ENCODE measurements at regions not wholly inside any gene's neighbourhood (a gene's known extent, or its start where the extent isn't known, plus 50 kb on each side); places are given as distances from the start of the nearest gene placed in this dataset.

DNA sequence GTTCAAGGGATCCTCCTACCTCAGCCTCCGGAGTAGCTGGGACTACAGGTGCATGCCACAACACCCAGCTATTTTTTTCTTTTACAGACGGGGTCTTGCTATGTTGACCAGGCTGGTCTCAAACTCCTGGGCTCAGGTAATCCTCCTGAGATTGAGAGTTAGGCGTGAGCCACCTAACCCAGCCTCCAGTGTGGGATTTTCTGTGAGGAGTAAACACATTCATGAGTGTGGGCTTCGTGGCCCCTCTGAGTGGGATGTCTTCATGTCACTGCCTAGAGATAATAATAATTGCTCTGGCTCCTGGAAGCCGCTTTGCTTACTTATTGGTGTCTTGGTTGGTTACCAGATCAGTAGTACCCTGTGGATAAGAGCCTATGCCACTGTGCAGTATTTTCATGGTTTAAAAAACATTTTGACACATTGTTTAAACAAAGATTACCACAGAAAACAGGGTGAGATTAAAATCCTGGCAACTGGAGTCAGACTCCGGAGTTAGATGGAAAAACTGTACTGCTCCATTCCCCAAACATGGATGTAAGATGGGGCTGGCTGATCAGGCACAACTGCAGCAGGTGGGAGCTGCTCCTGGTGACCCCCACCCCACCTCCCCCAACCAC, 159.1 kb upstream of the RAB4A start:
- H3K9me3 Mint-ChIP-seq, result no peaks in the 10 kb centered on the region
- H3K4me1 Mint-ChIP-seq (ENCODE audit: unreplicated experiment), result peaks cover 52% of the 10 kb centered on the region
- H3K27ac Mint-ChIP-seq, result no peak overlapping the region
- DNase-seq (ENCODE audit: extremely low spot score, unreplicated experiment), result no peak
- TF ChIP-seq CTCF (conservative IDR thresholded peaks at IDR 0.05), result no peak
- no peaks in the 10 kb centered on the region for H3K27me3 Mint-ChIP-seq
- no peak overlapping the region for H3K4me3 Mint-ChIP-seq
- H3K36me3 Mint-ChIP-seq, result no peaks in the 10 kb centered on the region

DNA sequence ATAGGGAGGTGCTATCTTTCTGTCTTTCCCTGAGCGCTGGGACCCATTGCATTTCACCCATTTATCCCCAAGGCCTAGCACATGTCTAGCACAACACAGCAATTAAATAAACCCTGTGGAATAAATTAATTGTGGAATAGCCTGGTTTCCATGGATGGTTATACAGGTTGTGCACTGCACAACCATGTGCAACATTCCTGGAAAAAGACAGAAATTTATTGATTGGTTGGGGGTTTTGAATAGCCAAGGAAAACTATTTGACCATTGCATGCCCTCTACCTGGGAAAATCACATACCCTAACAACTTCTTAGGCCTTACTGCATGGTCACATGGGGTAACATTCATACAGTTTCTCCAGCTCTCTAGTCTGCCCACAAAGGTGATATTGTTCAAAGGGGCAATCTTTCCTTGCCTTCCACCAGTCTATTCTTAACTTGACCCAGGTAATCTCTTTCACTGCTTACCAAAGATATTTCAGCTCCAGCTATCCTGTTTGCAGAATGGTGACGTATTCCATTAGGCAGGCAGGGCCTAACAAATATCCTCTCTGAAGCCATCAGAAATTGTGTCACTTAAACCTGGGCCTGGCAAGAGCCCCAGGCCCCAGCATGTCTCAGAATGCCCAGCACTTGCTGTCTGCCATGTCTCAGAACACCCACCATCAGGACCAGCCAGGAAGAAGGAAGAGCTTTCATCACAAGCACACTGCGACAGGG, 157.9 kb upstream of the RAB4A start:
- no peak overlapping the region for H3K4me3 Mint-ChIP-seq
- H3K9me3 Mint-ChIP-seq, result no peaks in the 10 kb centered on the region
- peaks cover 50% of the 10 kb centered on the region for H3K4me1 Mint-ChIP-seq (ENCODE audit: unreplicated experiment)
- H3K27ac Mint-ChIP-seq, result no peak overlapping the region
- H3K27me3 Mint-ChIP-seq, result no peaks in the 10 kb centered on the region
- H3K36me3 Mint-ChIP-seq, result no peaks in the 10 kb centered on the region
- DNase-seq (ENCODE audit: extremely low spot score, unreplicated experiment), result no peak
- no peak for TF ChIP-seq CTCF (conservative IDR thresholded peaks at IDR 0.05)

- H3K4me1 Mint-ChIP-seq (ENCODE audit: unreplicated experiment), result peaks cover 46% of the 10 kb centered on the region
- no peak for TF ChIP-seq CTCF (conservative IDR thresholded peaks at IDR 0.05)
- DNase-seq (ENCODE audit: extremely low spot score, unreplicated experiment), result no peak
- H3K27ac Mint-ChIP-seq, result peak overlapping the region; percentile 2
- no peaks in the 10 kb centered on the region for H3K27me3 Mint-ChIP-seq
- no peak overlapping the region for H3K4me3 Mint-ChIP-seq
- H3K36me3 Mint-ChIP-seq, result peaks cover under 1% of the 10 kb centered on the region
- no peaks in the 10 kb centered on the region for H3K9me3 Mint-ChIP-seq
Measured at GRCh38 chr1:229114315-229114714, 156.6 kb upstream of the RAB4A start.

DNA sequence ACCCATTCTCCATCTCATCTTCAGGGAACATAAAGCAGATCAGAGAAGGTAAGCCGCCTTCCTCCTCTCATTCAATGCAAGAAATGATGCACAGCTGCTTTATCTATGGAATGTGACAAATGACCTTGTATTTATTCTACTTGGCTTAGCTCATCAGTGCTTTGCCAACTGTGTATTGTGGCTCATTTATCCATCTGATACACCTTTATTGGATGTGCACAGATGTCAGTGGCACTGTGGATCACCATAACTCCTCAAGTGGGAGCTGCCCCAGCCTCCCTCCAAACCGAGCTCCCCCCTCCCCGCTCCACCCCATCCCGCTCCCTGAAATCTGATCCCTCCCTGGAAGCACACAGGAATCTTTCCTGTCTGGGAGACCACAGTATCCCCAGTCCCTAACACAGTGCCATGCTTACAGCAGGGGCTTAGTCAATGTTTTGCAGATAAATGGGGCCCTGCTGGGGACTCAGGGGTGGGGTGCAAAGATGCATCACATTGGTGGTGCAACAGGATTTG, 156.0 kb upstream of the RAB4A start:
- DNase-seq (ENCODE audit: extremely low spot score, unreplicated experiment), result no peak
- H3K4me3 Mint-ChIP-seq, result no peak overlapping the region
- H3K27me3 Mint-ChIP-seq, result no peaks in the 10 kb centered on the region
- no peak overlapping the region for H3K27ac Mint-ChIP-seq
- no peaks in the 10 kb centered on the region for H3K9me3 Mint-ChIP-seq
- TF ChIP-seq CTCF (conservative IDR thresholded peaks at IDR 0.05), result no peak
- H3K36me3 Mint-ChIP-seq, result peaks cover 4% of the 10 kb centered on the region
- H3K4me1 Mint-ChIP-seq (ENCODE audit: unreplicated experiment), result peaks cover 41% of the 10 kb centered on the region

DNA sequence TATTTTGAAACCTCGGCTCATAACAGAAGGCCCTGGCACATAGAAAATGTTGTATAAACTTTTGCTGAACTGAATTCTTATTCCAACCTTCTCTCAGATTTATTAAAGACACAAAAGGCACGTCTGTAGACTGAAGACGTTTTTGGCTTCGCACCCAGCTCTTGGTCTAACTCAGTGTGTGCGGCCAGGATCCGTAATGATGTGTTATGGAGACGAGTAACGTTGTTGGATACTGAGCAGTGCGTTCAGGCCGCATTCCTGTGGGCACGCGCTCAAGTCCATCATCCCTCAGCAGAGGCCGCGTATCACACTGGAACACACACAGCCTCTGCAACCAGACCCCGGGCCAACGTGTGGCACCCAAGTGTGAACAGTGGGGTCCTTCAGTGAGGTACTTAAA, 154.8 kb upstream of the RAB4A start:
- H3K27ac Mint-ChIP-seq, result no peak overlapping the region
- no peaks in the 10 kb centered on the region for H3K9me3 Mint-ChIP-seq
- peaks cover 34% of the 10 kb centered on the region for H3K4me1 Mint-ChIP-seq (ENCODE audit: unreplicated experiment)
- H3K27me3 Mint-ChIP-seq, result no peaks in the 10 kb centered on the region
- H3K36me3 Mint-ChIP-seq, result peaks cover 4% of the 10 kb centered on the region
- H3K4me3 Mint-ChIP-seq, result no peak overlapping the region
- DNase-seq (ENCODE audit: extremely low spot score, unreplicated experiment), result no peak
- TF ChIP-seq CTCF (conservative IDR thresholded peaks at IDR 0.05), result no peak

All from type B pancreatic cell (in vitro differentiated cells).